KOPT-K1 (cell line): ENCODE measurements at regions not wholly inside any gene's neighbourhood (a gene's known extent, or its start where the extent isn't known, plus 50 kb on each side); places are given as distances from the start of the nearest gene placed in this dataset.
"Not testable (repeated sequence)": the region's sequence is repeated elsewhere in the genome, so short reads cannot be mapped to it uniquely, and the experiment has no call there.

Source experiments
- H3K27ac ChIP-seq: fragments of 200-600 bp; sonication (generic); 2 replicates; pipeline ENCODE4 v1.5.1; 2016; ENCODE audit warnings: antibody characterized with exemption, mild to moderate bottlenecking, low read depth, low read length; ENCODE audit not compliant: poor library complexity, severe bottlenecking
- H3K36me3 ChIP-seq: fragments of 200-600 bp; sonication (generic); 2 replicates; pipeline ENCODE4 v1.5.1; 2017; ENCODE audit warnings: antibody characterized with exemption, mild to moderate bottlenecking, low read length, moderate library complexity; ENCODE audit not compliant: insufficient read depth
- H3K9me3 ChIP-seq: fragments of 200-600 bp; sonication (generic); 2 replicates; pipeline ENCODE4 v1.5.1; 2017; ENCODE audit warnings: antibody characterized with exemption, low read length, mild to moderate bottlenecking; ENCODE audit not compliant: insufficient read depth, poor library complexity, severe bottlenecking

DNA sequence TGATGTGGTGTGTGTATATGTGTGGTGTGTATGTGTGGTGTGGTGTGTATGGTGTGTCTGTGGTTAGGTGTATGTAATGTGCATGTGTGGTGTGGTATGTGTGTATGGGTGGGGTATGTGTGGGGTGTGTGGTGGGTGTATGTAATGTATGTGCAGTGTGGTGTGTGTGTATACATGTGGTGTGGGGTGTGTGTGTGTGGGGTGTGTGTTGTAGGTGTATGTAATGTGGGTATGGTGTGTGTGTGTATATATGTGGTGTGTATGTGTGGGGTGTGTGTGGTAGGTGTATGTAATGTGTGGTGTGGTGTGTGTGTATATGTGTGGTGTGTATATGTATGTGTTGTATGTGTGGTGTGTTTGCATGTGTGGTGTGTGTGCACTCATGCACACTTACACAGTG lies 84.8 kb upstream of the ID2 start:
- no peaks in the 10 kb centered on the region for H3K36me3 ChIP-seq
- H3K27ac ChIP-seq, result no peak overlapping the region
- H3K9me3 ChIP-seq, result no peaks in the 10 kb centered on the region

DNA sequence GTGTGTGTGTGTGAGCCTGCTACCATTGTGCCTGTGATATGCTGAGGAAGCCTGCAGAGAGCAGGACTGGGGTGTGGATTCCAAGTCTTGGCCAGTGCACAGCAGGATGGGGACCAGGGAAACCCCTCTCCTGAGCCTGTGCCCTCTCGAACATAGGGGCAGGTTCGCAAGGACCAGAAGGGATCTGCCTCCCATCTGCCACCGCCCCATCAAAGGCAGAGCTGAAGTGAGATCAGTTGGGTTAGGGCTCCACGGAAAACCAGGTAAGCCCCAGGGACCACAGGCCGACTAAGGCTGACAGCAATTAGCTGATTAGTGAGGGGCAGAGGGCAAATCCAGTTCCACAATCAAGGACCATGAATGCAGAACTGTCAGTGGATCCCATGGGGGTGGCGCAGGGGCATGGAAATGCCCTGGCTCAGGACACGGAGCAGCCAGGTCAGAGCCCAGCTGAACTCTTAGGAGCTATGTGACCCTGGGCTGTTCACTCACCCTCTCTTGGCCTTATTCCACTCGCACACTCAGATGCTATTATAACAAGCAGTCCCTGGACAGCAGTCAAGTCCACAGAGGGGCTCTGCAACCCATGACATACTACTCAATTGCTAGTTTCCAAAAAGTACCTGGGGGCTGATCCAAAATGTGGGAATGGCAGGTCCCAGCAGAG lies 84.2 kb upstream of the ID2 start:
- no peaks in the 10 kb centered on the region for H3K36me3 ChIP-seq
- no peaks in the 10 kb centered on the region for H3K9me3 ChIP-seq
- no peak overlapping the region for H3K27ac ChIP-seq

DNA sequence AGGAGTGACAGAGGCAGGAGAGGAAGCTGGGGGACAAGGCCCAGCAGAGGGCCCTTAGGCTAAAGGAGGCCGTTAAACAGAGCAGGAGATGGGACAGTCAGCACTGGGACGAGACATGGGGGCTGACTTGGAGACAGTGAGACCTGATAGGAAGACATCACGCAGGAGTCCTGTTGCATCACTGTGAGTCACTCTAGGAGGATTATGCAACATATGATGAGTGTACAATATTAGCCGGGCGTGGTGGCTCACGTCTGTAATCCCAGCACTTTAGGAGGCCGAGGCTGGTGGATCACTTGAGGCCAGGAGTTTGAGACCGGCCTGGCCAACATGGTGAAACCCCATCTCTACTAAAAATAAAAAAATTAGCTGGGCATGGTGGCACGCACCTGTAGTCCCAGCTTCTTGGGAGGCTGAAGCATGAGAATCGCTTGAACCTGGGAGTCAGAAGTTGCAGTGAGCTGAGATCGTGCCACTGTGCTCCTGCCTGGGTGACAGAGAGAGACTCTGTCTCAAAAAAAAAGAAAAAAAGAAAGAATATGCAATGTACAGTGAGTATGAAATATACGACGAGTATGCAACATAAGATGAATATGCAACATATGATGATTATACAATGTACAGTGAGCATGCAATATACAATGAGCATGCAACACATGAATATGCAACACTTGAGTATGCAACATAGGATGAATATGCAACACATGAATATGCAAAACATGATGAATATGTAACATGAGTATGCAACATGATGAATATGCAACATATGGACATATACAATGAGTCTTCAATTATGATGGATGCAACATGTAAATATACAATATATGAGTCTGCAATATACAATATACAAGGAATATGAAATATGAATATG lies 83.3 kb upstream of the ID2 start:
- H3K27ac ChIP-seq, result no peak overlapping the region
- H3K36me3 ChIP-seq, result no peaks in the 10 kb centered on the region
- no peaks in the 10 kb centered on the region for H3K9me3 ChIP-seq

DNA sequence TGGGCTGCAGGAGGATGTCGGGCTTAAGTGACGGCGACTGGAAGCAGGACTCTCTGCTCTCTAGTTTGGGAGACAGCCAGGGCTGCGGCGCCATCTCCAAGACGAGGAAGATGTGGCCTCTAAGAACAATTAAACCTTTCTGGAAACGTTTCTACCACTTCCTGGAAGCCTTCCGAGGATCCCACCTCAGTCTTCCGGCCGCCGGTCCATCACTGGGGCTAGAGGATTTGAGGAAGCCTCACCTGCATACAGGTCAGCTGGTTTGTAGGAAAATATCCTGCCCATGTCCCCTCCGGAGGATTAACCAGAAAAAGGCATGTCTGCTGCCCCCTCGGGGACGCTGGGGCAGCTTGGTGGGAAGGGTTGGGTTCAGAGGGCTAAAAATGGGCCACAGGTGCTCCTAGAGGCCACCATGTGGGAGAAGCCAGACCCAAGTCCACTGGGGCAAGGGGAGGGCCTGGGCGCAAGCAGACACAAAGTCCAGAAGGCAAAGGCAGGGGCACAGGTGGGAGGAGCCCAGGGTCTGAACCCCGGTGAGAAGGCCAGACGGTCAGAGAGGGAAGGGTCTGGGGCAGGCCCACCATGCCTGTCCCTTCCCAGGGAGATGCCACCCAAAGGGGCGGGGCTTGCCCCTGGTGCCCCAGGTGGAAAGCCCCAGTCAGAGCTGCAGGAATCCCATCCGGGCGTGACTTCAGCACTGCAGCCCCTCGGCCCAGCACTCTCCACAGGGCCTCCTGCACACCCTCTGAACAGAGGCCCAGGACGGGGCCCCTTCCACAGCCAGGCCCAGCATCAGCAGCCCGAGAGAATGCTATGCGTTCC lies 82.2 kb upstream of the ID2 start:
- no peaks in the 10 kb centered on the region for H3K36me3 ChIP-seq
- H3K9me3 ChIP-seq, result no peaks in the 10 kb centered on the region
- H3K27ac ChIP-seq, result no peak overlapping the region

DNA sequence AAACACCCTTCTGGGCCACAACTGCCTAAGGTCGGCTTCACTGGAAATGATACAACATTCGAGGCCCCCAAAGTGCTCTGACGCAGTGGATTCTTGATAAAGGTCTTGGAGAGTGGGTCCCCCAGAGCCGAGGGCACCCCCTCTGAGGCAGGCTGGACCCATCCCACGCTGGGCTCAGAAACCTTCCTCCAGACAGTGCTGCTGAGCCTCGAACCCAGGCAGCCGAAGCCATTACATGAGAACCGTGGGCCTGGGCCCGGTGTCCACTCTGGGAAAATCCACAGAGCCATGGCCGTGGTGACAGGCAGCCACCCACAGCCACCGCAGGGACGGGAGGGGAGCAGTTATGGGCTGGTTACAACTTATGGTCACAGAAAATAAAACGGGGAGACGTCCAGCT lies 81.4 kb upstream of the ID2 start:
- Histone ChIP-seq H3K36me3 (no peaks in the 10 kb centered on the region), H3K27ac (no peak overlapping the region), H3K9me3 (no peaks in the 10 kb centered on the region)

DNA sequence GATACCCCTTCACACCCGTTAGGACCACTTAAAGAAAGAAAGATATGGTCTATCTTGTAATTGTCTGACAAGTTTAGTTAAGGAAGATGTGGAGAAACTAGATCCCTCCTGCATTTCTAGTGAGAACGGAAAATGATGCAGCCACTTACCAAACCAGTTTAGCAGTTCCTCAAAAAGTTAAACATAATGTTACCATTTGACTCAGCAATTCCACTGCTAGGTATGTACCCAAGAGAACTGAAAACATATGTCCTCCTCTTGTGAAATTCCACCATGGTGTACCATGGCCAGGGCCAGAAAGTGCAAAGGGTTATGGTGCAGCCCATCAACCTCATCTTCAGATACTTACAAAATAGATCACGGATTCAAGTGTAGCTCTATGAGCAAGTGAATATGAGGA lies 79.0 kb upstream of the ID2 start:
- Histone ChIP-seq H3K36me3 (no peaks in the 10 kb centered on the region), H3K9me3 (no peaks in the 10 kb centered on the region), H3K27ac (no peak overlapping the region)

DNA sequence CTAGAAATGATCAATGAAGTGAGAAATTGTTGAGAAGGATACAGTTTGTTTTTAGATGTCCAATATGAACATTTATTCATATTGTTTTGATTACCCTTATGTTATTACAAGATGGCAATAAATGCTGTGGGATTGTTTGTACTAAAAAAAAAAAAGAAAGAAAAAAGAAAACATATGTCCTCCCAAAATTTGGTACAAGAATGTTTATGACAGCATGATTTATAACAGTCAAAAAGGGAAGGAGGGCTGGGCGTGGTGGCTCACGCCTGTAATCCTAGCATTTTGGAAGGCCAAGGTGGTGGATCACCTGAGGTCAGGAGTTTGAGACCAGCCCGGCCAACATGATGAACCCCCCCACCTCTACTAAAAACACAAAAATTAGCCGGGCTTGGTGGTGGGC lies 78.5 kb upstream of the ID2 start:
- H3K36me3 ChIP-seq, H3K27ac ChIP-seq, H3K9me3 ChIP-seq: not testable (repeated sequence)

DNA sequence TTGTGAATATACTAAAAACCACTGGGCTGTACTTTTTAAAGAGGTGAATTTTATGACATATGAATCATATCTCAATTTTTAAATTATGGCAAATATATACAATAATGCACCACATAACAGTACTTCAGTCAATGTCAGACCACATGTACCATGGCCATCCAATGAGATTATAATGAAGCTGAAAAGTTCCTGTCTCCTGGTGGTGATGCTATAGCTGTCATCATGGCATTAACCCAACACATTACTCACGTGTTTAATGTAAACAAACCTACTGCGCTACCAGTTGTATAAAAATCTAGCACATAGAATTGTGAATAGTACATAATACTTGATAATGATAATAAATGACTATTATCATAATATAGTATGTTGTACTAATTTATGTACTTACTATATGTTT lies 77.6 kb upstream of the ID2 start:
- H3K36me3 ChIP-seq, result no peaks in the 10 kb centered on the region
- no peak overlapping the region for H3K27ac ChIP-seq
- H3K9me3 ChIP-seq, result no peaks in the 10 kb centered on the region

DNA sequence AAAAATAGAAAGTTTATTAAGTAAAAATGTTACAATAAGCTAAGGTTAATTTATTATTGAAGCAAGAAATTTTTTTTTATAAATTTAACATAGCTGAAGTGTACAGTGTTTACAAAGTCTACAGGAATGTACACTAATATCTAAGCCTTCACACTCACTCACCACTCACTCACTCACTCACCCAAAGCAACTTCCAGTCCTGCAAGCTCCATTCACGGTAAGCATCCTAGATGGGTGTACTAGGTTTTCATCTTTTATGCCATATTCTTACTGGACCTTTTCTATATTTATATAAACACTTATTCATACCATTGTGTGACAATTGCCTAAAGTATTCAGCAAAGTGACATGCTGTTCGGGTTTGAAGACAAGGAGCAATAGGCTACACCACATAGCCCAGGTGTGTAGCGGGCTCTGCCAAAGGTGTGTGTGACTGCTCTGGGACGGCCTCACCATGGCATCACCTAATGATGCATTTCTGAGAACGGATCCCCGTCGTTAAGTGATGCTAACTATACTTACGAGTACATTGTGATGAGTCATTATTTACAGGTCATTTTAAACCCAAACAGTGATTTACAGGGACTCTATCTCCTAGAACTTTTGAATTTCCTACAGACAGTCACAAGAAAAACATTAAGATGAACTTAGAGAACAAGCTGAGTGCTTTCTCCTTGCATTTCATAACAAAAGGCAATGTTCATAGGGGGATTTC lies 76.3 kb upstream of the ID2 start:
- peaks cover 3% of the 10 kb centered on the region for H3K9me3 ChIP-seq
- H3K36me3 ChIP-seq, result no peaks in the 10 kb centered on the region
- no peak overlapping the region for H3K27ac ChIP-seq

DNA sequence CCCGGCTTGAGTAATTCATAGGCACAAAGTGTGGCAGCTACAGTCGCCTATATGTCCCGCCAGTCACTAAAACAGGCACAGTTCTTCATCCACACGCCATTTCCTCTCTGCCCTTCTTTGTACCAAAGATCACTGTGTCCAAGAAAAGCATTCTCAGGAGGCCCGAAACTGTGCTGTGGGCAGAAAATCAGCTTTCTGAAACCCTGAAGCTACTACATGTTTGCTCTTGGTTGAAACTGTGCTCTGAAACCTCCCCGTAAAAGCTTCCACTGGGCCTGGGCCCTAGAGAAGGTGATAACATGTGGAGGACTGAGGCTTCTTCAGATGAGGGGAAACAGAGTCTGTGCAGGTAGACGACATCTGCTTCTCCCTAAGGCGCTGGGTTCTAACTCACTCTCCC lies 75.6 kb upstream of the ID2 start:
- H3K36me3 ChIP-seq, result no peaks in the 10 kb centered on the region
- no peak overlapping the region for H3K27ac ChIP-seq
- H3K9me3 ChIP-seq, result peaks cover 10% of the 10 kb centered on the region

DNA sequence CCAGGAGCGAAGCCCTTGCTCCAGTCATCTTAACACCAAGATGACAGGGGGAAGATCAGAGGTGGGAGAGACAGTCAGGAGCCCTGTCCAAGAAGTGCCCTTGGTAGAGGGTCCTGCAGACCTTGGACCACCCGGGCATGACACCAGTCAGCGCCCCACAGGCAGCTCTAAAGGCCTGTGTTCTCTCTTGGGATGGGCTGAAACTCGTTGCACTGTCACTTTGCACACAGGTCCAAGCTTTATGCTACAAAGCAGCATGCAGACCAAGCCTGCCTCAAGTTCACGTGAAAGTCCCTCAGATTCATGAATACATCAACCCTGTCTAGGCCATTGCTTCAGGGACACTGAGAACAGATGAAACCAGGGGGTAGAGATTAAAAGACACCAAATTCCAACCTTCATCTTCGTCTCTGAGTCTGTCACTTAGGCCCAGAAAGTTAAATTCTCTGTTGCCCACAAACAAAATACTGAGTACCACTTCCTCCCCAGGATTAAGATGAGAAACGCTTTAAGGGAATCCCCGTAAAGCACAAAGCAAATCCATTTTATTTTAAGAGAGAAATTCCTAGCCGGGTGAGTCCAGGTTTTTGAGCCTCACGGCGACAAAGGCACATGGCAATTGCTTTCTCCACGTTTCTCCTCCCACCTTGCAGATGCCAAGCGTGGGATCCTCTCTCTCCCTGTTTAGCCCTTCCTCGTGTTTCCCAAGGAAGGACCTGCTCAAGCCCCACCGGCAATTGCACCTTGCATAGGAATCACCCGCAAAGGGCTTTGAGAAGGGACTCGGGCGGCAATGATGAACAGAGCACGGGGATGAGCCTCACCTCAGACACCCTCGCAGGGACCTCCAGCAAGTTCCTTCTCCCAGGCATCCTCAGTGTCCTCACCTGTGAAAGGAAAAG lies 75.0 kb upstream of the ID2 start:
- no peaks in the 10 kb centered on the region for H3K36me3 ChIP-seq
- no peak overlapping the region for H3K27ac ChIP-seq
- peaks cover 10% of the 10 kb centered on the region for H3K9me3 ChIP-seq

DNA sequence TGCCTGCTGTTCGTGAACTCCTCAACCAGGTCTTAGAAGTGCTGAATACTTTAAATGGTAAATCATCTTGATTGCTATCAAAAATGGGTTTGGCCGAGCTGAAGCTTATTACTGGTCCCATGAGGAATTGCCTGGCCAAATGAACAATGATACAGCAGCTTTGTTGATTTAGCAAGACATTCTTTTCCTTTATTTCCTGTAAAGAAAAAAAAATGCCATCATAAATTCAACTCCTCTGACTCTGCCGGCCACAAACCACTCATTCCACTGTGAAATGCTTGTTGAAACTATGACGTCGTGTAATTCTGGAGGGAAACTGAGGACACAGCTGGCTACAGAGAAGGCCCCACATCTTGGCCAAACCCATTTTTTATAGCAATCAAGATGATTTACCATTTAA lies 74.2 kb upstream of the ID2 start:
- Histone ChIP-seq H3K27ac (no peak overlapping the region), H3K9me3 (peaks cover 10% of the 10 kb centered on the region)

DNA sequence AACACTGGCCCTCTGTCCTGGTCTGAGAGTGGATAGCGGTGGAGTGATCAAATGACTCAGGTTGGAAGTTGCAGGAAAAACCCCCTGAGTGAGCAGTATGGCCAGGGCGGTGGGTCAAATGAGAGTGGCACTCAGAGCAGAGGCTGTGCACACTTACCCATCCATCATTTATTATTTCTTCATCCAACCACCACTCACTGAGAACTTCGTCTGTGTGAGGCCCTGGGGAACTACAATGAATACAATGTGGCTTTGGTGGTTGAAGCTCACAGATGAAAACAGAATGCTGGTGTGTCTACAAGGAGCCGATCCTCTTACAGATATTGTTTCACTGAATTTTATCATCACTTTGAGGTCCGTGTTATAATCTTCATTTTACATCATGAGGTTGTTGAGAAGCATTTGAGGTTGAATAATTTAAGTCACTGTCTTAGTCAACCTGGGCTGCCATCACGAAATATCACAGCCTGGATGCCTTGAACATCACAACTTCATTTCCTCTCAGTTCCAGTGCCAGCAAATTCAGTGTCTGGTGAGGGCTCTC lies 73.4 kb upstream of the ID2 start:
- no peaks in the 10 kb centered on the region for H3K36me3 ChIP-seq
- H3K9me3 ChIP-seq, result peaks cover 10% of the 10 kb centered on the region
- H3K27ac ChIP-seq, result no peak overlapping the region

More for the DNA sequence above, 74.2 kb upstream of the ID2 start:
- no peaks in the 10 kb centered on the region for H3K36me3 ChIP-seq

DNA sequence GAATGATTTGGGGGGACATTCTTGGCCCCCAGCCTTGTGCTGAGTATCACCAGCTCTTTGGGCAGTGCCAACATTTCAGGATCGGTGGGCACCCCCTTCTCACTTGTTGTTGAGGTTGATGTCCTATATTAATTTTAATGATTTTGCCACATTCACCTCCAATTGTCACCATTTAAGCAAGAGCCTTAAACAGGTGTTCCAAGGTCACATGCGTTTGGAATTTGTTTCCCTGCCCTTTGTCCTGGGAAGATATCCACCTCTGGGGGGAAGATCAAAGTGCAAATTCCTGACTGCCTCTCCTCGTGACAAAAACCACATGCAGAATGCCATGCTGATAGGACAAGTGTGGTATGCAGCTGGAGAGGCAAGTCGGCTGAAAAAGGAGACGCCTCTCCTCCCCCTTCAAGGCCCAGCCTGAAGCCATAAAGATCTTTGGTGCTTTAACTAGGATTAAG lies 72.5 kb upstream of the ID2 start:
- Histone ChIP-seq H3K36me3 (no peaks in the 10 kb centered on the region), H3K9me3 (peaks cover 10% of the 10 kb centered on the region), H3K27ac (no peak overlapping the region)
